Mesothelial cell of epicardium (in vitro differentiated cells): ENCODE measurements at regions not wholly inside any gene's neighbourhood (a gene's known extent, or its start where the extent isn't known, plus 50 kb on each side); places are given as distances from the start of the nearest gene placed in this dataset.

Experiments used
- DNase-seq, 2 experiments: peaks; one replicate each; pipeline ENCODE4 v3.0.0; 2021; ENCODE audit warnings: low spot score in 2 of 2; ENCODE audit not compliant: unreplicated experiment in 2 of 2
- H3K27ac Mint-ChIP-seq: 2 replicates; pipeline ENCODE4 v1.8.0; 2021; ENCODE audit warnings: mixed read lengths
- H3K27me3 Mint-ChIP-seq: 2 replicates; pipeline ENCODE4 v1.8.0; 2021; ENCODE audit warnings: low read depth, mixed read lengths
- H3K36me3 Mint-ChIP-seq: 2 replicates; pipeline ENCODE4 v1.8.0; 2021; ENCODE audit warnings: mixed read lengths
- H3K4me1 Mint-ChIP-seq: 2 replicates; pipeline ENCODE4 v1.8.0; 2021; ENCODE audit warnings: mixed read lengths
- H3K4me3 Mint-ChIP-seq: 2 replicates; pipeline ENCODE4 v1.8.0; 2021; ENCODE audit warnings: mild to moderate bottlenecking, moderate library complexity, mixed read lengths
- H3K9me3 Mint-ChIP-seq: 2 replicates; pipeline ENCODE4 v1.8.0; 2021; ENCODE audit warnings: mixed read lengths
- CTCF ChIP-seq: fragments of 200-600 bp; sonication (generic); IDR thresholded peaks from one replicate; pipeline ENCODE4 v1.5.0; 2021; ENCODE audit warnings: antibody characterized with exemption; ENCODE audit not compliant: unreplicated experiment

GRCh38 chr3:107008213-107008612 lies 369.0 kb upstream of the CCDC54 start:
- no peak for TF ChIP-seq CTCF
- Mint-ChIP-seq H3K27me3 (no peaks in the 10 kb centered on the region), H3K36me3 (peaks cover 13% of the 10 kb centered on the region), H3K4me3 (no peak overlapping the region), H3K9me3 (peaks cover 40% of the 10 kb centered on the region), H3K4me1 (no peaks in the 10 kb centered on the region), H3K27ac (no peak overlapping the region)
- no peak for DNase-seq

- no peak overlapping the region for H3K27ac Mint-ChIP-seq
- peaks cover 27% of the 10 kb centered on the region for H3K36me3 Mint-ChIP-seq
These were observed 363.6 kb upstream of the CCDC54 start for GRCh38 chr3:107013641-107014040.

GRCh38 chr3:107024551-107025026 lies 352.6 kb upstream of the CCDC54 start:
- no peak for TF ChIP-seq CTCF
- DNase-seq = no peak
- no peaks in the 10 kb centered on the region for H3K27me3 Mint-ChIP-seq
- H3K36me3 Mint-ChIP-seq = no peaks in the 10 kb centered on the region
- H3K27ac Mint-ChIP-seq = peak overlapping the region; percentile 81
- H3K9me3 Mint-ChIP-seq = peaks cover 4% of the 10 kb centered on the region
- peaks cover 46% of the 10 kb centered on the region for H3K4me1 Mint-ChIP-seq
- H3K4me3 Mint-ChIP-seq = peak overlapping the region; percentile 36

More at GRCh38 chr3:107013641-107014040, 363.6 kb upstream of the CCDC54 start:
- no peak for DNase-seq
- Mint-ChIP-seq H3K4me1 (no peaks in the 10 kb centered on the region), H3K27me3 (no peaks in the 10 kb centered on the region), H3K4me3 (no peak overlapping the region), H3K9me3 (peaks cover 52% of the 10 kb centered on the region)
- TF ChIP-seq CTCF = no peak

- Mint-ChIP-seq H3K4me1 (peaks cover 45% of the 10 kb centered on the region), H3K36me3 (no peaks in the 10 kb centered on the region), H3K9me3 (peaks cover 8% of the 10 kb centered on the region), H3K4me3 (no peak overlapping the region), H3K27me3 (no peaks in the 10 kb centered on the region), H3K27ac (peak overlapping the region; percentile 70)
- no peak for DNase-seq
- no peak for TF ChIP-seq CTCF
These were observed 351.3 kb upstream of the CCDC54 start for GRCh38 chr3:107025961-107026360.

- no peak for TF ChIP-seq CTCF
- peaks cover 32% of the 10 kb centered on the region for H3K4me1 Mint-ChIP-seq
These were observed 349.2 kb upstream of the CCDC54 start for GRCh38 chr3:107028086-107028485.

GRCh38 chr3:107028626-107029025 lies 348.6 kb upstream of the CCDC54 start:
- Mint-ChIP-seq H3K36me3 (peaks cover 9% of the 10 kb centered on the region), H3K4me3 (no peak overlapping the region), H3K4me1 (peaks cover 29% of the 10 kb centered on the region), H3K27me3 (no peaks in the 10 kb centered on the region), H3K9me3 (peaks cover 20% of the 10 kb centered on the region), H3K27ac (no peak overlapping the region)
- TF ChIP-seq CTCF = no peak
- no peak for DNase-seq

More at GRCh38 chr3:107028086-107028485, 349.2 kb upstream of the CCDC54 start:
- peaks cover 20% of the 10 kb centered on the region for H3K9me3 Mint-ChIP-seq
- no peak for DNase-seq
- H3K27ac Mint-ChIP-seq = no peak overlapping the region
- no peaks in the 10 kb centered on the region for H3K27me3 Mint-ChIP-seq
- peaks cover 9% of the 10 kb centered on the region for H3K36me3 Mint-ChIP-seq
- no peak overlapping the region for H3K4me3 Mint-ChIP-seq
